GM19025 (cell line): ENCODE measurements at regions not wholly inside any gene's neighbourhood (a gene's known extent, or its start where the extent isn't known, plus 50 kb on each side); places are given as distances from the start of the nearest gene placed in this dataset.
"Not testable (repeated sequence)": the region's sequence is repeated elsewhere in the genome, so short reads cannot be mapped to it uniquely, and the experiment has no call there.

Source experiments
- ATAC-seq: cut with Tn5 transposase; IDR thresholded peaks from one replicate; pipeline ENCODE4 v1.9.1; 2021; ENCODE audit warnings: mild to moderate bottlenecking, low read depth, moderate library complexity; ENCODE audit not compliant: unreplicated experiment

GRCh38 chr11:79506734-79507344 is 66.0 kb upstream of the TENM4 start:
- ATAC-seq, result no peak

- no peak for ATAC-seq
Observed at GRCh38 chr11:79506124-79506523, 65.3 kb upstream of the TENM4 start.

DNA sequence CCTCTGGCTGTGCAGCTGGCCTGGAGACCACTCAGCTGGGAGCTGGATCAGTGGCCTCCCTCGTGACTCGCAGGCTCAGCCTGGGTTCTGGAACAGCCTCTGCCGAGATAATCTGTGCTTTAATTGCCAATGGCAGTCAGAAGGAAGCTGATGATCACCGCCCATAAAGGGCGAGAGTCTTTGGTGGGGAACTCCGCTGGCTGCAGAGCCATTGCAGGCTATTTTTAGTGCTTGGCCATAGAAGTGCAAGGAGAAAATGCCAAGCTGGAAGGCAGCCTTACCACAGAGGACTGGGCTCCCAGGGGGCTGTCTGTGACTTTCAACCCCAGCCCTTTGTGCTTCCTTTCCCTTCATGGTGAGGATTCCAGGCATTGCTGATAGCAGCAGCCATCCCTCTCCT is 62.2 kb upstream of the TENM4 start:
- ATAC-seq, result no peak

GRCh38 chr11:79501707-79502106 is 60.9 kb upstream of the TENM4 start:
- no peak for ATAC-seq

- ATAC-seq, result not testable (repeated sequence)
Observed at GRCh38 chr11:79499929-79500328, 59.1 kb upstream of the TENM4 start.

GRCh38 chr11:79498667-79499066 is 57.8 kb upstream of the TENM4 start:
- no peak for ATAC-seq

DNA sequence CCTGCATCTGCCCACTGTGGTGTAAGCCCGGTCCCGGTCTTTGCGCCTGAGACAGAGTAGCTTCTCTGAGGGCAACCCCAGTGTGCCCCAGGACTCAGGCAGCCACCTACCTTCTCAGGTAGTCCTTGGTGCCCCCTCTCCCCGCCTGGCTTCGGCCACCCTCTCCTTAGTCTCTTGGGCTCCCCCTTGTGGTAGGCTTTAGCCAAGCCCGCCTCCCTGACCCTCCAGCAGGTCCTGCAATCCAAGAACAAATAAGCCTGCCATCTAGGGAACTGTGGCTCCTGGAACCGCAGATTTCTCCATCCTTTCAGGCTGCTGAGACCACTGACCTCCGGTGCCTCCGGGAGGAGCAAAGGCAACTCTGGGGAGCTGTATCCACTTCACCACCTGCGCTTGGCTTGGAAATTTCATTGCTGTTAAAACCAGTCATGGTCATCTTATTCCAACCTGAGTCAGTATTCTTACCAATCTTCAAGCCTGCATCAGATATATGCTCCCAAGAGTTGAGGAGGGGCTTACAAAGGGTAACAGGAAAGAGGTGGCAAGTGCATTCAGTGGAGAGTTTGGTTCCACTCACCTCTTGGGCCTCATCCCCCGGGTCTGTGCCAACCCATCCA is 52.8 kb upstream of the TENM4 start:
- ATAC-seq, result peak; percentile 75

- ATAC-seq, result no peak
Observed at GRCh38 chr11:79492008-79492407, 51.2 kb upstream of the TENM4 start.
